ENCODE measurements at regions not wholly inside any gene's neighbourhood (a gene's known extent, or its start where the extent isn't known, plus 50 kb on each side); places are given as distances from the start of the nearest gene placed in this dataset.

DNA sequence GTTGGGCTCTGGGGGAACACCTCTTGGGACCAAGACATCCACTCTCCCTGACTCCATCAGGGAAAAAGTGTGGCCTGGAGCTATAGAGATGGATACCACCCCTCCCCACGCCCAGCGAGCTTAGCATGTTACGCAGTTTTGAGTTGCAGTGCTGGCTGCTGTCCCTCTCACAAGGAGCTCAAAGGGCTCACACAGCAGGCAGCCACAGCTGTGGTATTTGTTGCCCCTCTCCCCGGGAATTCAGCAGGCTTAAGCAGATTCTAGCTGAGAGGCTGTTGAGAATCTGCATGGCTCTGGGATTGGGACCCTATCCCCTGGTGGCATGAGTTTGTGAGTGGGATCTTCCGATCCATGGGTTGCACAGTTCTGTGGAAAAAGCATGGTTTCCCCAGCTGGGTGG lies 673.1 kb upstream of the FSHR start:
- TF ChIP-seq RAD21 (IDR thresholded peaks at IDR 0.05; ENCODE audit: low read depth) (no peak), NFIC (IDR thresholded peaks at IDR 0.05) (no peak), EP300 (IDR thresholded peaks at IDR 0.05; ENCODE audit: borderline replicate concordance) (no peak), EGR1 (IDR thresholded peaks at IDR 0.05) (no peak), FOXM1 (IDR thresholded peaks at IDR 0.05; ENCODE audit: borderline replicate concordance, low read depth) (no peak)
- TF ChIP-seq, protein P1, sequence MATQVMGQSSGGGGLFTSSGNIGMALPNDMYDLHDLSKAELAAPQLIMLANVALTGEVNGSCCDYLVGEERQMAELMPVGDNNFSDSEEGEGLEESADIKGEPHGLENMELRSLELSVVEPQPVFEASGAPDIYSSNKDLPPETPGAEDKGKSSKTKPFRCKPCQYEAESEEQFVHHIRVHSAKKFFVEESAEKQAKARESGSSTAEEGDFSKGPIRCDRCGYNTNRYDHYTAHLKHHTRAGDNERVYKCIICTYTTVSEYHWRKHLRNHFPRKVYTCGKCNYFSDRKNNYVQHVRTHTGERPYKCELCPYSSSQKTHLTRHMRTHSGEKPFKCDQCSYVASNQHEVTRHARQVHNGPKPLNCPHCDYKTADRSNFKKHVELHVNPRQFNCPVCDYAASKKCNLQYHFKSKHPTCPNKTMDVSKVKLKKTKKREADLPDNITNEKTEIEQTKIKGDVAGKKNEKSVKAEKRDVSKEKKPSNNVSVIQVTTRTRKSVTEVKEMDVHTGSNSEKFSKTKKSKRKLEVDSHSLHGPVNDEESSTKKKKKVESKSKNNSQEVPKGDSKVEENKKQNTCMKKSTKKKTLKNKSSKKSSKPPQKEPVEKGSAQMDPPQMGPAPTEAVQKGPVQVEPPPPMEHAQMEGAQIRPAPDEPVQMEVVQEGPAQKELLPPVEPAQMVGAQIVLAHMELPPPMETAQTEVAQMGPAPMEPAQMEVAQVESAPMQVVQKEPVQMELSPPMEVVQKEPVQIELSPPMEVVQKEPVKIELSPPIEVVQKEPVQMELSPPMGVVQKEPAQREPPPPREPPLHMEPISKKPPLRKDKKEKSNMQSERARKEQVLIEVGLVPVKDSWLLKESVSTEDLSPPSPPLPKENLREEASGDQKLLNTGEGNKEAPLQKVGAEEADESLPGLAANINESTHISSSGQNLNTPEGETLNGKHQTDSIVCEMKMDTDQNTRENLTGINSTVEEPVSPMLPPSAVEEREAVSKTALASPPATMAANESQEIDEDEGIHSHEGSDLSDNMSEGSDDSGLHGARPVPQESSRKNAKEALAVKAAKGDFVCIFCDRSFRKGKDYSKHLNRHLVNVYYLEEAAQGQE (IDR thresholded peaks at IDR 0.05; ENCODE audit: low read depth), result no peak
- TF ChIP-seq, protein P2, sequence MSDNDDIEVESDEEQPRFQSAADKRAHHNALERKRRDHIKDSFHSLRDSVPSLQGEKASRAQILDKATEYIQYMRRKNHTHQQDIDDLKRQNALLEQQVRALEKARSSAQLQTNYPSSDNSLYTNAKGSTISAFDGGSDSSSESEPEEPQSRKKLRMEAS (IDR thresholded peaks at IDR 0.05), result no peak
